ENCODE measurements at regions not wholly inside any gene's neighbourhood (a gene's known extent, or its start where the extent isn't known, plus 50 kb on each side); places are given as distances from the start of the nearest gene placed in this dataset.

DNA sequence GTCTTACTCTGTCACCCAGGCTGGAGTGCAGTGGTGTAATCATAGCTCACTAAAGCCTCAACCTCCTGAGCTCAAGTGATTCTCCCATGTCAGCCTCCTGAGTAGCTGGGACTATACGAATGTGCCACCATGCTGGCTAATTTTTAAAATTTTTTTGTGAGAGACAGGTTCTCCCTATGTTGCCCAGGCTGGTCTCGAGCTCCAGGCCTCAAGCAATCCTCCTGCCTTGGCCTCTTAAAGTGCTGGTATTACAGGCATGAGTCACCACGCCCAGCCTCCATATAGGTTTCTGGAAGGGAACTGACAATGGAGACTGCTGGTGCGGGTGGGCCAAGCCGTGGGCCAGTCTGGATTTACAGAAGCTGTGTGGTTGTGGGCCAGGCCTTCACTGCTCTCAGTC, 189.2 kb downstream of the URI1 start:
- no peak for TF ChIP-seq POLR2A (IDR thresholded peaks at IDR 0.05)
- TF ChIP-seq, protein P1, sequence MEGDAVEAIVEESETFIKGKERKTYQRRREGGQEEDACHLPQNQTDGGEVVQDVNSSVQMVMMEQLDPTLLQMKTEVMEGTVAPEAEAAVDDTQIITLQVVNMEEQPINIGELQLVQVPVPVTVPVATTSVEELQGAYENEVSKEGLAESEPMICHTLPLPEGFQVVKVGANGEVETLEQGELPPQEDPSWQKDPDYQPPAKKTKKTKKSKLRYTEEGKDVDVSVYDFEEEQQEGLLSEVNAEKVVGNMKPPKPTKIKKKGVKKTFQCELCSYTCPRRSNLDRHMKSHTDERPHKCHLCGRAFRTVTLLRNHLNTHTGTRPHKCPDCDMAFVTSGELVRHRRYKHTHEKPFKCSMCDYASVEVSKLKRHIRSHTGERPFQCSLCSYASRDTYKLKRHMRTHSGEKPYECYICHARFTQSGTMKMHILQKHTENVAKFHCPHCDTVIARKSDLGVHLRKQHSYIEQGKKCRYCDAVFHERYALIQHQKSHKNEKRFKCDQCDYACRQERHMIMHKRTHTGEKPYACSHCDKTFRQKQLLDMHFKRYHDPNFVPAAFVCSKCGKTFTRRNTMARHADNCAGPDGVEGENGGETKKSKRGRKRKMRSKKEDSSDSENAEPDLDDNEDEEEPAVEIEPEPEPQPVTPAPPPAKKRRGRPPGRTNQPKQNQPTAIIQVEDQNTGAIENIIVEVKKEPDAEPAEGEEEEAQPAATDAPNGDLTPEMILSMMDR (IDR thresholded peaks at IDR 0.05), result no peak
- intact Hi-C loops (cut with DNase I), result no loop called here
- Histone ChIP-seq H3K9me3 (no peaks in the 10 kb centered on the region), H3K36me3 (no peaks in the 10 kb centered on the region), H3K27ac (no peak overlapping the region), H3K27me3 (no peaks in the 10 kb centered on the region), H3K4me3 (no peak overlapping the region), H3K4me1 (no peaks in the 10 kb centered on the region)
- no peak for DNase-seq
- WGBS, 2 donors, result 74 to 75% methylated on average over 2 to 4 of the region's 5 CpGs

DNA sequence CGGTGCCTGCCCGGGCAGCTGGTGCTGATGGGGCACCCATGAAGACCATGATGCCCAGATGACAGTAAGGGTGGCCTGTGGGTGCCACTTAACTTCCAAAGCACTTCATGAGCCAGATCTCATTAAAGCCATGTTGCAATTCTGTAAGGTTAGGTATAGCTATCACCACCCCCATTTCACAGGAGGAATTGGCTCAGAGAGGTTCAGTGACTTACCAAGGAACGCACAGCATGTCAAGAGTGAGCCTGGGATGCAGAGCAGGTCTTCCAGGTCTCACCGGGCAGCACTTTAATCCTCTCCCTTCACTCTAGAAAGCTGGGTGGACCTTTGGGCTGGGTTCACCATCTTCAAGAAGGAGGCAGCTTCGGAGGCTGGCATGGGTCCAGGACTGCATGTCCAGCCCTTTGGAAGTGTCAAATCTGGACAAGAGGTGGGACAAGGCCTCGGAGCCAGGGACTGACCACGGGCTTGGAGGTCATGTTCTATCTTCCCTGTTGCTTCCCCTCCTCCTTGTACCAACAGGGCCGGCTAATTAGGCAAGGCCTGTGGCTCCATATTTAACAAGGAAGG, 189.8 kb downstream of the URI1 start:
- Histone ChIP-seq H3K4me3 (no peak overlapping the region), H3K36me3 (no peaks in the 10 kb centered on the region), H3K27me3 (no peaks in the 10 kb centered on the region), H3K9me3 (no peaks in the 10 kb centered on the region), H3K27ac (no peak overlapping the region), H3K4me1 (no peaks in the 10 kb centered on the region)
- intact Hi-C loops (cut with DNase I), result no loop called here
- 60 to 90% methylated on average over 2 to 4 of the region's 8 CpGs for WGBS, 2 donors
- no peak for TF ChIP-seq POLR2A (IDR thresholded peaks at IDR 0.05)
- TF ChIP-seq, protein P1 (IDR thresholded peaks at IDR 0.05), result no peak
- DNase-seq, result no peak

DNA sequence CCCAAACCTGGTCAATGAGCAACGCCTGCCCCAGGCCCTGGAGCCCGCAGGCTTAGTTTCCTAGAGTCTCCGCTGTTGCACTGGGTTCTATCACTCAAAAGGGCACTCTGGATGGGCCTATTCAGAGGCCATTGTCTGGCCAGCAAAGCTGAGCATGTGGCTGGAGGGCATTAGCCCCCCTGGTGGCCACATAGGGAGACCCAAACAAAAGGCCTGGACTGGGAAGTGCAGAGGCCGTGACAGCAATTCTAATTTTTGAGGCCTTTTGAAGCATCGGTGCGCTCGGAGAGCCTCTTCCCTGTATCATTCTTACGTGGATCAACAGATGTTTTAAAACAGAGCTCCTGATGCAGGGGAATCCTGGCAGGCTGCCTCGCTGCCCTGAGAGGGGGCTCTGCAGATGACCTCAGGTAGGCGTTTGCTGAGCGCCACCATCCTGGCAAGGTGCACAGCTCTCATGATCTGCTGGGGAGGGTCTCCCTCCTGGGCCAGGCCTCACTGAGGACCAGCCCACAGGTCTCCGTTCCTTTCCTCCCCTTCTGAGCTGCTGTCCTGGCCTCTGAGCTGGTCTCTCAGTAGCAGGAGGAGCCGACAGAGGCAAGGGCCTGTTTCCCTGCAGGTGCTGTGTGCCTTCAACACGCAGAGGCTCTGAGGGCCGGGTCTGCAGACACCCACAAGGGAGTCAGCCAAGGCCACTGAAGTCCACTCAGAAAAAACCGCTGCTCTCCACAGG, 190.5 kb downstream of the URI1 start:
- intact Hi-C loops (cut with DNase I), result no loop called here
- no peak for DNase-seq
- TF ChIP-seq, protein P1 (IDR thresholded peaks at IDR 0.05), result no peak
- TF ChIP-seq POLR2A (IDR thresholded peaks at IDR 0.05), result no peak
- WGBS, 2 donors, result 67 to 95% methylated on average over 1 to 8 of the region's 16 CpGs
- Histone ChIP-seq H3K4me3 (no peak overlapping the region), H3K36me3 (no peaks in the 10 kb centered on the region), H3K27me3 (no peaks in the 10 kb centered on the region), H3K4me1 (no peaks in the 10 kb centered on the region), H3K27ac (no peak overlapping the region), H3K9me3 (no peaks in the 10 kb centered on the region)

DNA sequence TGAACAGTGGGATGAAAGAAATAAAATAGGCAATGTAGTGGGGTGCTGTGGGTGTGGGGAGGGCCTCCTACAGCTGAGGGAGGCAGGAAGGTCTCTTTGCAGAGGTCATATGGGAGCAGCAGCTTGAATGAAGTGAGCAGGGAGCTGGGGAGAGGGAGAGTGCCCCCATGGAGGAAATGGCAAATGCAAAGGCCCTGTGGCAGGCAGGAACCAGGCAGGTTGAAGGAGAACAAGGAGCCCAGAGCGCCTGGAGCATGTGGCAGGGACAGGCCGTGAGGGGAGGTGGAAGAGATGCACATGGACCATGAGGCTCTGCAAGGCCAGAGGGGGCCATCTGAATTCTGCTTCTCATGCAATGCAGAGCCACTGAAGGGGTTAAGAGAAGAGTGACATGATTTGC, 191.8 kb downstream of the URI1 start:
- Histone ChIP-seq H3K36me3 (no peaks in the 10 kb centered on the region), H3K4me1 (no peaks in the 10 kb centered on the region), H3K27me3 (no peaks in the 10 kb centered on the region), H3K9me3 (no peaks in the 10 kb centered on the region), H3K27ac (no peak overlapping the region), H3K4me3 (no peak overlapping the region)
- TF ChIP-seq POLR2A (IDR thresholded peaks at IDR 0.05), result no peak
- TF ChIP-seq, protein P1 (IDR thresholded peaks at IDR 0.05), result no peak
- no peak for DNase-seq
- WGBS, 2 donors, result 61 to 69% methylated on average over 2 of the region's 2 CpGs
- intact Hi-C loops (cut with DNase I), result no loop called here

DNA sequence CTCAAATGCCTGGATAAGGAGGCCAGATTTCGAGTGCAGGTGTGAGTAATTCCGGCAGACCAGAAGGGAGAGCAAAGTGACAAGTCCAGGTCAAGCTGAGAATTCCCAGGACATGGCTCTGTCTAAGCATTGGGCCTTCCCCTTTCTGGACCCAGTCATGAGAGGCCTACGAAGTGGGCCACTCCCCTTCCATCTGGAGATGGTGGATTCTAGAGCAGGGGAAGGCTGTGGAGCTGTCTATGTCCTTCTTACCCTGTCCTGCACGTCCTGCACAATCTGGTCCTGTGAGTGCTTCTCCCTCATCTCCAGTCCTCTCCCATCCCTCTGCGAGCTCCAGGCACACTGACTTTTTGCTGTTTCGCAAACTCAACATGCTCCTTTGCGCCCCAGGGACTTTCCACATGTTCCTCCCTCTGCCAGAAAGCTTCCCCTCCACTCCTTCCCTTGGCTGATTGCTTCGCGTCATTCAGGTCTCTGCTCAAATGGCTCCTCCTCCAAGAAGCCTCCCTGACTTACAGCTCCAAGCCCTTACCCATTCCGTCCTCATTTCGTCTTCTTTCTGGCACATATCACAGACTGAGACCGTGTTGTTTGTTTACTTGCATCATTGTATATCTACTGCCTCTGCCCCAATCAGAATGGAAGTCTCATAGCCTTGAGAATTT, 193.2 kb downstream of the URI1 start:
- Histone ChIP-seq H3K4me1 (no peaks in the 10 kb centered on the region), H3K27me3 (no peaks in the 10 kb centered on the region), H3K36me3 (no peaks in the 10 kb centered on the region), H3K9me3 (no peaks in the 10 kb centered on the region), H3K4me3 (no peak overlapping the region), H3K27ac (no peak overlapping the region)
- TF ChIP-seq POLR2A (IDR thresholded peaks at IDR 0.05), result no peak
- TF ChIP-seq, protein P1 (IDR thresholded peaks at IDR 0.05), result no peak
- 59 to 62% methylated on average over 12 of the region's 12 CpGs for WGBS, 2 donors
- intact Hi-C loops (cut with DNase I), result no loop called here
- no peak for DNase-seq

Data from esophagus squamous epithelium (tissue), 5 donors.